NCI-H748 (cell line): ENCODE measurements at regions not wholly inside any gene's neighbourhood (a gene's known extent, or its start where the extent isn't known, plus 50 kb on each side); places are given as distances from the start of the nearest gene placed in this dataset.
A peak's percentile ranks its signal among the peaks of the same experiment; 100 is the strongest.
"Not testable (repeated sequence)": the region's sequence is repeated elsewhere in the genome, so short reads cannot be mapped to it uniquely, and the experiment has no call there.

ENCODE experiments used
- DNase-seq: peaks from one replicate; lab custom pipeline; 2025; ENCODE audit not compliant: unreplicated experiment; lab: John Stamatoyannopoulos, UW

DNA sequence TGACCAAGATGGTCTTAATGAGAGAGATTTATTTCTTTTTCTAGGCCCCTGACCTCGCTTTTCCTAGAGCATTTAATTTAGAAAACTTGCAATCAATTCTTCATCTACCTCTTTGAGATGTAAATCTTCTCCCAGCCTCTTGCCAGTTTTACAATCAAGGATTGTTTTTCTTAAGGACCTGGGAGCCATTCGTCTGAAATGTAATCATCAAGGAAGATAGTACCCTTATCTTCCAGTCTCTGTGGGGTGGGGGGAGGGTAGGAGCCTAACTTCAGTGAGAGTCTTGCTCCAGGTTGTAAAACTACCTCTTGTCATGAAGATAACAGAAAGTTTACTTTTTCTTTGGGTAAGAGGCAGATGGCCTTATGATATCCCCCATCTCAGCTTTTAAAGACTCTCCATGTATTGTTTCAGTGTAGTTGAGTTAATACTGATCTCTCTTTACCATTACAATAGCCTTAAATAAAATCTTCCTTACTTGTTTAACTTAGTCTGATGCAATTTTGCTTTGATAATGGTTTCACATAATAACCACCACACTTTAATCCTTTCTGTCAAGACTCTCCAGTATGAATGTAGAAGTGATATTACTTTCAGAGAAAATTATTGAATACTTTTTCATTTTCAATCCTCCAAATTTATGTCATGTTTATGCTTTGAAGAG lies 110.2 kb upstream of the CPHXL start:
- DNase-seq: no peak

- DNase-seq: no peak
These were observed 111.0 kb upstream of the CPHXL start for GRCh38 chr16:75837264-75837663.

GRCh38 chr16:75837681-75838080 lies 111.4 kb upstream of the CPHXL start:
- no peak for DNase-seq

- peak; percentile 3 for DNase-seq
These were observed 115.2 kb upstream of the CPHXL start for GRCh38 chr16:75841517-75841916.

GRCh38 chr16:75847172-75847571 lies 120.9 kb upstream of the CPHXL start:
- no peak for DNase-seq

DNA sequence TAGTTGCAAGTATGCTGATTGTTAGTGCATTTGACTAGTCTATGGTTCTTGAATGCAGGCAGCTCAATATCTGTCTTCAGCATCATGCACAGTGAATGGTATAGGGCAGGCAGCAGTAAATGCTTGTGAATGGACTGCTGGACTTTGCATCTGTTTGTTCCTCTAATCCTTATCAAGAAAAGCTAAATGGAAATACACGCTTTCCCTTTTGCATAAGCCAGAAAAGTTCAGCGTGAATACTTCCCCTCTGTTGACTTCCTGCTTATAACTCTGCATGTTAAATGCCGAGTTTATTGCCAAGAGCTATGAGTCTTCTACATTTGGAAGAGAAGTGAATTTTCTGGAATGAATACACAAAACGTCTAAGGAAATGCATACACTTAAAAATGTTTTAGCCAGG lies 127.9 kb upstream of the CPHXL start:
- no peak for DNase-seq

- DNase-seq: peak; percentile 97
These were observed 134.2 kb upstream of the CPHXL start for GRCh38 chr16:75860326-75861053.

GRCh38 chr16:75861311-75862097 lies 135.2 kb upstream of the CPHXL start:
- DNase-seq: peak; percentile 33

GRCh38 chr16:75862098-75862386 lies 135.8 kb upstream of the CPHXL start:
- DNase-seq: no peak

GRCh38 chr16:75864243-75864642 lies 138.0 kb upstream of the CPHXL start:
- DNase-seq: no peak

GRCh38 chr16:75865736-75866135 lies 139.4 kb upstream of the CPHXL start:
- no peak for DNase-seq

- DNase-seq: no peak
These were observed 142.6 kb upstream of the CPHXL start for GRCh38 chr16:75868636-75869632.

DNA sequence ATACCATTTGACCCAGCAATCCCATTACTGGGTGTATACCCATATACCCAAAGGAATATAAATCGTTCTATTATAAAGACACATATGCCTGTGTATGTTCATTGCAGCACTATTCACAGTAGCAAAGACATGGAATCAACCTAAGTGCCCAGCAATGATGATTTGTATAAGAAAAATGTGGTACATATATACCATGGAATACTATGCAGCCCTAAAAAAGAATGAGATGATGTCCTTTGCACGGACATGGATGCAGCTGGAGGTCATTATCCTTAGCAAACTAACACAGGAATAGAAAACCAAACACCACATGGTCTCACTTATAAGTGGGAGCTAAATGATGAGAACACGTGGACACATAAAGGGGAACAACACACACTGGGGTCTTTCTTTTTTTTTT lies 155.0 kb upstream of the CPHXL start:
- DNase-seq: not testable (repeated sequence)

- DNase-seq: no peak
These were observed 172.9 kb upstream of the CPHXL start for GRCh38 chr16:75899163-75899562.

DNA sequence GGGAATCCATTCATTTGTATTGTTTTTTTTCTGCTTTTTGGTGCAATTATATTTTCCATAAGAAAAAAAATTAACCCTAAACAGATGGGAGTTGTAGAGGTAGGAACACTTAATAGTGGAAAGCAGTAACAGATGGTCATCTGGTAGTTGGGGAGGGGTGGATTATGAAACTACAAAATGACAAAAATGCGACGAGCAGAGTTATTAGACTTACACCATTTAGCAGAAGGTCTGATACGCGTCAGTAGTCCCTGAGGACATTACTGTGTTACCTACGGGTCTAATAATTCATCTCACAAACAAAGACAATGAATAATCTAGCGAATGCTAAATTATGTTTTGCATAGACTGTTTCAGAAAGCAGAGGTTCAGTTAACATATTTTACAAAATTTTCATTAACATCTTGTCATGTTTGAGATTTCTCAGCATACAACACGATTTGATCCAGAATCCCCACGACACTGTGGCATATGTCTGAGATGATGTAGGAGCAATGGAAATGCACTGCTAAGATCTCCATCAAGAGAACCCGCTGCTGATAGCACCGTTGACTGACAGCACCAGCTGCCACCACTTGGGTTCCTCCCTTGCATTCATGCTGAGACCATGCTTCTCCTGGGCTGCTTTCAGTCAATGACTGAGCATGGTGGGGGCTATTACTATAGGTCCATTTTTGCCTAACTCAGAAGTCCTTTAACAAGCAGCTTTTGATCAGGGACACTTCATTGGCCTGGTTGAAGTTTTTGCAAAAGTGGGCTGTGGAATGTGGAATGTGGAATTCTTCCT lies 182.2 kb upstream of the CPHXL start:
- DNase-seq: no peak

GRCh38 chr16:75909746-75910145 lies 183.5 kb upstream of the CPHXL start:
- no peak for DNase-seq

DNA sequence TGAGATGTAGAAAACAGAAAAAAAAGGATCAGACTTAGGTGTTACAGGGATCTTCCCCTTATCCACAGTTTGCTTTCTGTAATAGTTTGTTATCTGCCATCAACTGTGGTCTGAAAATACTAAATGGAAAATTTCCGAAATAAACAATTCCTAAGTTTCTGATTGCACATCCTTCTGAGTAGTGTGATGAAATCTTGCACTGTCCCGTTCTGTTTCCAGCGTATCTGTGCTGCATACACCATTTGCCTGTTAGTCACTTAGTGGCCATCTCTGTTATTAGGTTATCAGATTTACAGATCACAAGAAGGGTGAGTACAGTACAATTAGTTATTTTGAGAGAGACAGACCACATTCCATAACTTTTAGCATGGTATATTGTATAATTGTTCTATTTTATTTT lies 185.6 kb upstream of the CPHXL start:
- DNase-seq: no peak

- no peak for DNase-seq
These were observed 187.7 kb upstream of the CPHXL start for GRCh38 chr16:75913958-75914357.

- no peak for DNase-seq
These were observed 190.2 kb upstream of the CPHXL start for GRCh38 chr16:75916451-75916850.

- no peak for DNase-seq
These were observed 191.8 kb upstream of the CPHXL start for GRCh38 chr16:75918109-75918508.
